ENCODE measurements at regions not wholly inside any gene's neighbourhood (a gene's known extent, or its start where the extent isn't known, plus 50 kb on each side); places are given as distances from the start of the nearest gene placed in this dataset.

DNA sequence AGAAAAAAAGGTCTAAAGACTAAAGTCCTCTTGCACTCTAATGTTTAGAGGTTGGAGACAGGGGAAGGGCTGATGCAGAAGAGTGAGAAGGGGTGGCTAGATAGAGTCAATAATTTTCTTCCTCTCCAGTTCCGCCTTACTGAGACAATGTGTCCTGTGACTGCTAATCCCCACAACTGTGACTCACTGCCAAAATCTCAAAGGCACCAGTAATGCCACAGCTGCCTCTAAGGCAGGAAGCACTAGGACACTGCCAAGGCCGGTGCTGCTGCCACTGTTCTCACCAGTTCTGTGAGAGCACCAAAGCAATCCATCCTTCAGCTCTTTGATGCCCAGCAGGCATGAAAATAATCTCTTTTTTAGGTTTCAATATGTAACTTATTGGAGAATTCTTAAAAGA is 701.9 kb upstream of the MAP3K7 start:
- TF ChIP-seq, protein P1, sequence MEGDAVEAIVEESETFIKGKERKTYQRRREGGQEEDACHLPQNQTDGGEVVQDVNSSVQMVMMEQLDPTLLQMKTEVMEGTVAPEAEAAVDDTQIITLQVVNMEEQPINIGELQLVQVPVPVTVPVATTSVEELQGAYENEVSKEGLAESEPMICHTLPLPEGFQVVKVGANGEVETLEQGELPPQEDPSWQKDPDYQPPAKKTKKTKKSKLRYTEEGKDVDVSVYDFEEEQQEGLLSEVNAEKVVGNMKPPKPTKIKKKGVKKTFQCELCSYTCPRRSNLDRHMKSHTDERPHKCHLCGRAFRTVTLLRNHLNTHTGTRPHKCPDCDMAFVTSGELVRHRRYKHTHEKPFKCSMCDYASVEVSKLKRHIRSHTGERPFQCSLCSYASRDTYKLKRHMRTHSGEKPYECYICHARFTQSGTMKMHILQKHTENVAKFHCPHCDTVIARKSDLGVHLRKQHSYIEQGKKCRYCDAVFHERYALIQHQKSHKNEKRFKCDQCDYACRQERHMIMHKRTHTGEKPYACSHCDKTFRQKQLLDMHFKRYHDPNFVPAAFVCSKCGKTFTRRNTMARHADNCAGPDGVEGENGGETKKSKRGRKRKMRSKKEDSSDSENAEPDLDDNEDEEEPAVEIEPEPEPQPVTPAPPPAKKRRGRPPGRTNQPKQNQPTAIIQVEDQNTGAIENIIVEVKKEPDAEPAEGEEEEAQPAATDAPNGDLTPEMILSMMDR (IDR thresholded peaks at IDR 0.05), result no peak
- TF ChIP-seq POLR2A (IDR thresholded peaks at IDR 0.05), result no peak
